Putamen (tissue), 1 donor: ENCODE measurements at regions not wholly inside any gene's neighbourhood (a gene's known extent, or its start where the extent isn't known, plus 50 kb on each side); places are given as distances from the start of the nearest gene placed in this dataset.

ENCODE experiments used
- DNase-seq: peaks from one replicate; pipeline ENCODE4 v3.0.0-alpha.2; 2016; ENCODE audit warnings: low spot score

DNA sequence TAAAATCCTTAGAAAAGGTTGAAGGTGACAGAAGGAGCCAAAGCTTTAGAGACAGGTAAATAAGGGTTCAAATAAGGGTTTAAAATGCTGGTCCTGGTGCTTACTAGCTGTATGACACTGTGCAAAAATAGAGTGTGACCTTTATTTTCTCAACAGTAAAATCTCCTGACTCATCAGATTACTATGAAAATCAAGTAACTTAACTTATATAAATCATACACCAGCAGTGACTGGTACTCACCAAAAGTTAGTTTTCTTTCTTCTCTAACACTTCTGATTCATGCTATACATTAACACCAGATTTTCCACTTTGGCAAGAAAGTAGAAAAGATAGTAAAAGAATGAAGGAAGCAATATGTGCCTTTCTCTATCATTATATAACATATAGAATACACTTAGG is 205.9 kb upstream of the GBE1 start:
- no peak for DNase-seq

- DNase-seq, result no peak
Observed at GRCh38 chr3:81965696-81966095, 204.3 kb upstream of the GBE1 start.

- DNase-seq, result no peak
Observed at GRCh38 chr3:81962396-81962795, 201.0 kb upstream of the GBE1 start.

DNA sequence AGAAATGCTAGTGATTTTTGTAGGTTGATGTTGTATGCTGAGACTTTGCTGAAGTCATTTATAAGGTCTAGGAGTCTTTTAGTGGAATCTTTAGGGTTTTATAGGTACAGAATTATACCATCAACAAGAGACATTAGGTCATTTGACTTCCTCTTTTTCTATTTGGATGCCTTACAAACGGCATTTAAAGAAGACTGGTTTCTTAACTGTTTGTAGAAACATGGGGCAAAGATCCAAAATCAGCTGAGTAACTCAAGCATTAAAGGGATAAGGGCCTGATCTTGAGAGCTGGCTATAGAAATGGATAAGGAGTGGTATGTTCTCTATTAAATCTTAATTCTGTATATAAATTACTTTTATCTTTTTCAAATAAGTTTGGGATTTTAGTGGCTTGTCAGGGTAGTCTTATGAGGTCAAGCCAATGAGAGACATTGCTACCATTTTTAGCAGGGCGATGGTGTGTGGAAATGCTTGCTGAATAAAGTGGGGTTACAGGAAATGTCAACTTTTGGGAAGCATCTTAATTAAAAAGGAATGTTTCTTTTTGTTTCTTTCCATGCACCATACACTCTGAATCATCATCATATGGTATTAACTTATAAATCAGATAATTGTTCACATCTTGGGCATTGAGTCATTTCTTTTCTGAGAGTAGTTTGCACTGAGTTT is 197.7 kb upstream of the GBE1 start:
- DNase-seq, result no peak

- DNase-seq, result no peak
Observed at GRCh38 chr3:81955878-81956277, 194.4 kb upstream of the GBE1 start.

- no peak for DNase-seq
Observed at GRCh38 chr3:81953111-81953510, 191.7 kb upstream of the GBE1 start.

- DNase-seq, result no peak
Observed at GRCh38 chr3:81952141-81952540, 190.7 kb upstream of the GBE1 start.

DNA sequence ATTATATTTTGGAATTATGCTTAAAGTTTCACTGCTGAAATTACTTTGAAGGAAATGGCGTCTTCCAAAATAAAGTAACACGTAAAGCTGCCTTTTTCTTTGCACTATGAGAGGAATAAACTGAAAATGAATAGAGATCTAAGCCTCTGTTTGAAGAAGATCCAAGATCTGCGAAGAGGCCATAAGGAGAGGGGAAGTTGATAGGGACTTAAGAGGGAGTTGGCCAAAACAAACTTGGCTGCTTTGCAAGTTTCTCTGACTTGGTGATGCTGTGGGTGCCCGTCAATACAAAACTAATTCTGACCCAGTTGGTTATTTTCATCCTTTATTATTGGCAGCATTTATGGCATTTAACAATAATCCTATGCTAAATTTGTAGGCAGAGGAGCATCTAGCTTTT is 190.2 kb upstream of the GBE1 start:
- no peak for DNase-seq

- no peak for DNase-seq
Observed at GRCh38 chr3:81951106-81951505, 189.7 kb upstream of the GBE1 start.

DNA sequence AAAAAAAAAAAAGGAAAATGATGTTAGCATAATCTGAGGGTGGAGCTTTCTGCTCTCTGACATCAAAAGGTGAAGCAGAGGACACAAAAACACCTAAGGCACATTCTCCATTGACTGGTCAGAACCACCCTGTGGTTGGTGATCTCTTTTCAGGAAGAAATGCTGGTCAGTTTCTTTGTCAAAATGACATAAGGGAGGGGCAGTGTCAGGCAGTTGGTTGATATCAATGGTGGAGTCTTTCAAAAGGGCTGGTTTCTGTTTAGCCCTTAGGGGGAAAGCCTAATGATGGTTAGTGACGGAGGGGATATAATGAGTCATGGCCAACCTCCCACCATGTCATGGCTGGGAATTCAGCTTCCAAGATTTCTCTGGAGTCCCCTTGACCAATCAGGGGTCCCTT is 185.9 kb upstream of the GBE1 start:
- no peak for DNase-seq

- no peak for DNase-seq
Observed at GRCh38 chr3:81938681-81939080, 177.2 kb upstream of the GBE1 start.

- peak; percentile 3 for DNase-seq
Observed at GRCh38 chr3:81936817-81937216, 175.4 kb upstream of the GBE1 start.

DNA sequence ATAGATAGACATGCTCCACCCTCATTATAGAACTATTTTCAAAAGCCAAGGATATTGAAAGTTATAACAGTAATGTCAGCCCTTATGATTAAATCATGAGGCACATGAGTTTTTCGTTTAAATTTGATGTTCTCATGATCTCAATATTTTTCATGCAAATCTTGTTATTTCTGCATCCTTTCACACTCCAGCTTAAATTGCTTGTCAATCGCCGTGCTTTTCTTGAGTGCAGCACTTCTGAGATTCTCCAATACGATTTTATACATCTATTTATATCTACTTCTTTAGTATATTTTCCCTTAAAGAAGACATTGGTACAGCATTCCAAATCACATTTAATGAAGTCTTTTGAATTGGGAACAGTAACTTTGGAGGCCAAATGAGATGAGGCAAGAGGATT is 171.2 kb upstream of the GBE1 start:
- no peak for DNase-seq

DNA sequence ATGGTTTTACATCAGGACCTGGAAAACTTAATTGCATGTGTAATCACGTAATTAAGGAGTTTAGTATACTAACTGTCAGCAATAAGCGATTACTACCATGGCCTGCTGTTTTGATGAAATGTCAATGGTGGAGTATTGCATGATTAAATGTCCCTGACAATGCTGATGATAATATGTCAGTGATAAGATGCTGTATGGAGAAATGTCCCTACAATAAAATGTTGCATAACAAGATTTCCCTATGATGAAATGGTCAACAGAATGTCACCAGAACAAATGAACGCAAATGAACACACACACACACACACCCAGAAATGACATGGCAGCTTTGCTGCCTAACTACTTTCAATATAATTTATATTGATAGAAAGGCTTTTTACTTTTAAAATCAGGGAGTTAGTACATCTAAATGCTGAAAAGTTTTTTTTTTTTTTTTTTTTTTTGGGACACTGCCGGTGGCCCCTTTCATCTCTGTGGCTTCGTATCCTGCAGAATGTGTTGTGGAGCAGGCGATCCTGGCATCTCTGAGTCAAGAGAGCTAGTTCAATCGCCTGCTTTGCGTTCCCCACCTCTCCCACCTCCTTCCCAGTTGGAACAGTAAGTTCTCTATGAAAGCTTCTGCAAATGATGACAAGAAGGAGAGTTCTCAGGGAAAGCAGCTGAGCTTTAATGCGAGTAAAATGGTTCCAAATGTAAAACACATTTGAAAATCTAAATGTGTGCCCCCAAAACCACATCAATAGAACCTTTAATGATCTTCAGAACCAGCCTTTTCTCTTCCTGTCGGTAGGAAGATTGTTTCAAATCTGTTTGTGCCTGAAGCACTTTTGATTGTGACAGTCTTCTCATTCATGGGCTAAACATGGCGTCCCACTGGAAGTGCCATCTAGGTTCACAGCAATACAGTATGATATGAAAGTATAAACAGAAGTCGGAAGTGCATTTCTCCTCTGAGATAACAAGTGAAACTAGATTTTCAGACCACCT is 170.1 kb upstream of the GBE1 start:
- no peak for DNase-seq

GRCh38 chr3:81929697-81930096 is 168.3 kb upstream of the GBE1 start:
- DNase-seq, result no peak

GRCh38 chr3:81927811-81928210 is 166.4 kb upstream of the GBE1 start:
- no peak for DNase-seq

GRCh38 chr3:81925385-81925784 is 163.9 kb upstream of the GBE1 start:
- no peak for DNase-seq

DNA sequence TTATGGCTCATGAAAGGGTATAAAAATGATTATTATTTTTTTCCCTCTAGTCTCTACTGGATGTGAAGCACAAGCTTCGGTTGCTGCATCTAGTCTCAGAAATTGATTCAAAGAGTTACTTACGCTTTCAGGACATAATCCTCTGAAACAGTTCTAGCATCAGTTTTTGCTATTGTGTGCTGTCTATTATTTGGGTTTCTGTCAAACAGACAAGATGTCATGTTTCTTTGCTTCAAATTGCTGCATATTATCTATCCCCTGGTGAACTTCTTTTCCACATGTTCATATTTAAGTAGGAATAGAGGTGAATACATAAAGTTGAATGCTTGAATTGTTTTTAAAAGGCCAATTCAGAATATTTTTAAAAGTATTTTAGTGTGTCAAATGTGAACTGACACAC is 161.6 kb upstream of the GBE1 start:
- DNase-seq, result no peak

- DNase-seq, result no peak
Observed at GRCh38 chr3:81922404-81922803, 161.0 kb upstream of the GBE1 start.

DNA sequence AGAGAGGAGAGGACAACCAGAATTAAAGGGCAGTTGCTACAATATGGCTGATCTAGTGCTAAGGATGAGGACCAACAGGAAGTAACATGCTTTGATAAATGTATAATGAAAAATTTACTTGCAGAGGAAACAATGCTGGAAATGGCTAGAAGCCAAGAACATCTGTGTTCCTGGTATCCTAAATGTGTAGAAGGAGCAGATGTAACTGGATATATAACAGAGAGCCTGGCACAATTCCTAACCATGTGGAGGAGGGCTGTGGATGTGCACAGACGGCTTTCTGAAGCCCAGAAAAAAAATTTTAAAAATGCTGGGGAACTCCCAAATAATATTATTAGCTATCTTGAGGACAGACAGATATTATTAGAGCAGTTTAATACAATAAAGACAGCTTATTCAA is 159.4 kb upstream of the GBE1 start:
- DNase-seq, result no peak

GRCh38 chr3:81916890-81917289 is 155.4 kb upstream of the GBE1 start:
- no peak for DNase-seq

- no peak for DNase-seq
Observed at GRCh38 chr3:81913886-81914663, 152.6 kb upstream of the GBE1 start.

GRCh38 chr3:81911221-81911620 is 149.8 kb upstream of the GBE1 start:
- no peak for DNase-seq
